Activated B cell treated with CpG ODN at 0.5 μM for 24 hours (primary cell): ENCODE measurements at regions not wholly inside any gene's neighbourhood (a gene's known extent, or its start where the extent isn't known, plus 50 kb on each side); places are given as distances from the start of the nearest gene placed in this dataset.

Experiments used
- ATAC-seq: fragments of 200-7000 bp; cut with Tn5 transposase; one replicate; pipeline ENCODE4 v1.10.0; 2021; ENCODE audit warnings: low read depth, mild to moderate bottlenecking, moderate library complexity
- CTCF ChIA-PET: fragments of 350-600 bp; sonication (Branson Sonifier 250); formaldehyde crosslinking; loops from one replicate; lab custom pipeline; 2021; ENCODE audit warnings: antibody characterized with exemption; lab: Charles Lee
- POLR2A ChIA-PET: fragments of 350-600 bp; sonication (Branson Sonifier 250); formaldehyde crosslinking; loops from one replicate; lab custom pipeline; 2021; ENCODE audit warnings: antibody characterized with exemption; lab: Charles Lee
- DNase-seq: peaks from one replicate; pipeline ENCODE4 v3.0.0; 2022
- H3K27ac Mint-ChIP-seq: one replicate; pipeline ENCODE4 v1.8.0; 2020; ENCODE audit warnings: mixed read lengths
- H3K27me3 Mint-ChIP-seq: one replicate; pipeline ENCODE4 v1.8.0; 2021; ENCODE audit warnings: mixed read lengths
- H3K36me3 Mint-ChIP-seq: one replicate; pipeline ENCODE4 v1.8.0; 2021; ENCODE audit warnings: low read depth, mixed read lengths
- H3K4me1 Mint-ChIP-seq: one replicate; pipeline ENCODE4 v1.8.0; 2021; ENCODE audit warnings: mixed read lengths
- H3K4me3 Mint-ChIP-seq: one replicate; pipeline ENCODE4 v1.8.0; 2020; ENCODE audit warnings: mild to moderate bottlenecking, mixed read lengths
- H3K9me3 Mint-ChIP-seq: one replicate; pipeline ENCODE4 v1.8.0; 2020; ENCODE audit warnings: mixed read lengths
- intact Hi-C: fragments of 100-400 bp; cut with micrococcal nuclease; formaldehyde crosslinking; loops from one replicate; pipeline ENCODE4 v1.15.1; 2024
- TF ChIP-seq, protein P1 (sequence below): fragments of 200-600 bp; IDR thresholded peaks from one replicate; pipeline ENCODE4 v1.8.0; 2022; ENCODE audit warnings: antibody characterized with exemption, mild to moderate bottlenecking

DNA sequence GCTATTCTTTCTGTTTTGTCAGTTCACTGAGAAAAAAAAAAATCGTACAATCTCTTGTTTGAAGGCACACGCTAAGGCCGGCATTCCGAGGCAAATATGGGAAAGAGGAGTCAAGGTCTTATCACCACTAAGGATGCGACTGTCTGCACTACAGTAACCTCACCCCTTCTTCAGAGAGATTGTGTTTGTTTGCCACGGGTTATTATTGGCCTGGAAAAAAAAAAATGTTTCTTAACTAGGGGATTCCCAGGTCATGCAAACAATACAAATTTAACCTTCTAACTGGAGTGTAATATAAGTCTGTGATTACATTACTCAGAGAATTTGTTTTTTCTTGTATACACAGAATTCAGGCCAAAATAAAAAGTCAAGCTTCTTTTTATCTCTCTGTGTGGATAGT lies 168.3 kb downstream of the TMA16 start:
- intact Hi-C loops, result loop anchor here (1.0 to 10.0 kb wide), 3 partner anchors 51 to 1452 kb away; partner anchors contain the start of genes TMA16 and TMEM192
- Mint-ChIP-seq H3K9me3 (peaks cover 7% of the 10 kb centered on the region), H3K4me1 (peaks cover 80% of the 10 kb centered on the region), H3K4me3 (peak overlapping the region; percentile 75), H3K36me3 (peaks cover 3% of the 10 kb centered on the region), H3K27me3 (no peaks in the 10 kb centered on the region), H3K27ac (peak overlapping the region; percentile 97)
- ChIA-PET CTCF (interaction anchor here (0.7 to 24.9 kb wide), 8 partner anchors 14 to 111 kb away, joined by 3 to 767 read pairs (median 5); no protein-coding TSS in a partner anchor), POLR2A (interaction anchor here (0.7 to 8.3 kb wide), 18 partner anchors 8 to 169 kb away, joined by 3 to 203 read pairs (median 8); partner anchors contain the start of gene TMA16)
- DNase-seq, result no peak
- ATAC-seq, result peak; percentile 47
- TF ChIP-seq, protein P1, sequence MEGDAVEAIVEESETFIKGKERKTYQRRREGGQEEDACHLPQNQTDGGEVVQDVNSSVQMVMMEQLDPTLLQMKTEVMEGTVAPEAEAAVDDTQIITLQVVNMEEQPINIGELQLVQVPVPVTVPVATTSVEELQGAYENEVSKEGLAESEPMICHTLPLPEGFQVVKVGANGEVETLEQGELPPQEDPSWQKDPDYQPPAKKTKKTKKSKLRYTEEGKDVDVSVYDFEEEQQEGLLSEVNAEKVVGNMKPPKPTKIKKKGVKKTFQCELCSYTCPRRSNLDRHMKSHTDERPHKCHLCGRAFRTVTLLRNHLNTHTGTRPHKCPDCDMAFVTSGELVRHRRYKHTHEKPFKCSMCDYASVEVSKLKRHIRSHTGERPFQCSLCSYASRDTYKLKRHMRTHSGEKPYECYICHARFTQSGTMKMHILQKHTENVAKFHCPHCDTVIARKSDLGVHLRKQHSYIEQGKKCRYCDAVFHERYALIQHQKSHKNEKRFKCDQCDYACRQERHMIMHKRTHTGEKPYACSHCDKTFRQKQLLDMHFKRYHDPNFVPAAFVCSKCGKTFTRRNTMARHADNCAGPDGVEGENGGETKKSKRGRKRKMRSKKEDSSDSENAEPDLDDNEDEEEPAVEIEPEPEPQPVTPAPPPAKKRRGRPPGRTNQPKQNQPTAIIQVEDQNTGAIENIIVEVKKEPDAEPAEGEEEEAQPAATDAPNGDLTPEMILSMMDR, result no peak

DNA sequence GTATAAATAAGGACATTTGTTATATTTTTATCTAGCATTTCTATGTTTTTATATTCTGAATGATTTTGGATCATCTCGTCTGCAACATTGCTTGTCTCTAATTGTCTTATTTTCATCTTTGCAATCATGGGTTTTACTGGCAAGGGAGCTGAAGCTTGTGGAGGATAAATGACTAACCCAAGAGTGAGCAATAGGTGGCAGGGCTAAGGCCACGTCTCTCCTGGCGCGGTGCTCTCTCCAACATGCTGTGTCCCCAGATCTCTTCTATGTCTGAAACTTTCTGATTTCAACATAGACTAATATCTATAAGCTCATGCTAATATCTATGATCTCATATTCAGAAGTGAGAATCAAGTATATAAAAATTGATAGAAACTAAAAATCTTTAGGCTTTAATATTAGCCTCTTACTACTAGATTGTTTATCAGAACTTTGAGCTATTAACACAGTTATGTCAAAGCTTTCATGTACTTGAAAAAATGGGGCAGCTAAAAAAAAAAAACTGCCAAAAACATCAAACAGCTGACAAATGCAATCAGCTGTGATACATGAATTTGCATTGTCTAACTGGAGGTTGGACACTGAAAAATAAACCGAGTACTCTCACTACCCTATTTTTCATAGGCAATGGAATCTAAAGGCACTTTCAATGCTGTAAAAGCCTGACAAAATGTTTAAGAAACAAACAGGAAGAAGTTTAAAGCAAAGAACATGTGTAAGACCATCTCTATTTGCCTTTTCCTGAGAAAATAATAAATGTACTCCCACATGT lies 169.2 kb downstream of the TMA16 start:
- ChIA-PET POLR2A (interaction anchor here (0.9 to 8.3 kb wide), 19 partner anchors 9 to 170 kb away, joined by 3 to 203 read pairs (median 8); partner anchors contain the start of gene TMA16), CTCF (interaction anchor here (0.7 to 24.9 kb wide), 13 partner anchors 10 to 112 kb away, joined by 3 to 767 read pairs (median 6); no protein-coding TSS in a partner anchor)
- intact Hi-C loops, result loop anchor here (1.0 to 10.0 kb wide), 5 partner anchors 52 to 1451 kb away; partner anchors contain the start of genes NAF1, TMA16 and TMEM192
- H3K4me1 Mint-ChIP-seq, result peaks cover 80% of the 10 kb centered on the region
- H3K9me3 Mint-ChIP-seq, result peaks cover 7% of the 10 kb centered on the region
- ATAC-seq (peak; percentile 70), DNase-seq (no peak)
- peaks cover 7% of the 10 kb centered on the region for H3K36me3 Mint-ChIP-seq
- peak overlapping the region; percentile 62 for H3K4me3 Mint-ChIP-seq
- TF ChIP-seq, protein P1, result no peak
- no peaks in the 10 kb centered on the region for H3K27me3 Mint-ChIP-seq
- peak overlapping the region; percentile 97 for H3K27ac Mint-ChIP-seq

DNA sequence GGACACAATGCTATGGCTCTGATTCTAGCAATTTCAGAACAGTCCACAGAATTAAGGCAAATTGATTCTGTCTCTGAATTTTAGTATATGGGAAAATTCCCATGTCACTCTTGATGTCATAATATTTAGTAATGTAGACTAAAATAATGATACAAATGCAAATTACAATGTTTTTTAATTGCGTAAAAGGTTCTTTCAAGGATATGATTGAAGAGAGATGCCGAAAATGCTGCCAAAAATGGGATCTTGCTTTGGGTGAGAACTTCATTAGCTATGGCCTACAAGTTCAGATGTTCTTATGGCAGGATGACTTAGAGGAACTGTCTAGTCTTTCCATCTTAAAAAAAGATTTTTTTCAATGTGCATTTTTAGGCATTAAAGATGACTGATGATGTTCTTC lies 170.6 kb downstream of the TMA16 start:
- H3K36me3 Mint-ChIP-seq, result peaks cover 5% of the 10 kb centered on the region
- H3K27ac Mint-ChIP-seq, result peak overlapping the region; percentile 95
- peaks cover 4% of the 10 kb centered on the region for H3K9me3 Mint-ChIP-seq
- no peaks in the 10 kb centered on the region for H3K27me3 Mint-ChIP-seq
- intact Hi-C loops, result loop anchor here (1.0 to 10.0 kb wide), 5 partner anchors 16 to 1662 kb away; partner anchors contain the start of genes MSMO1, NAF1 and TMEM192
- peak overlapping the region; percentile 55 for H3K4me3 Mint-ChIP-seq
- ChIA-PET POLR2A (interaction anchor here (2.9 to 8.3 kb wide), 6 partner anchors 9 to 171 kb away, joined by 15 to 203 read pairs (median 28); partner anchors contain the start of gene TMA16), CTCF (interaction anchor here (0.6 to 24.9 kb wide), 7 partner anchors 9 to 113 kb away, joined by 3 to 767 read pairs (median 10); no protein-coding TSS in a partner anchor)
- ATAC-seq (no peak), DNase-seq (no peak)
- TF ChIP-seq, protein P1, result no peak
- H3K4me1 Mint-ChIP-seq, result peaks cover 89% of the 10 kb centered on the region

DNA sequence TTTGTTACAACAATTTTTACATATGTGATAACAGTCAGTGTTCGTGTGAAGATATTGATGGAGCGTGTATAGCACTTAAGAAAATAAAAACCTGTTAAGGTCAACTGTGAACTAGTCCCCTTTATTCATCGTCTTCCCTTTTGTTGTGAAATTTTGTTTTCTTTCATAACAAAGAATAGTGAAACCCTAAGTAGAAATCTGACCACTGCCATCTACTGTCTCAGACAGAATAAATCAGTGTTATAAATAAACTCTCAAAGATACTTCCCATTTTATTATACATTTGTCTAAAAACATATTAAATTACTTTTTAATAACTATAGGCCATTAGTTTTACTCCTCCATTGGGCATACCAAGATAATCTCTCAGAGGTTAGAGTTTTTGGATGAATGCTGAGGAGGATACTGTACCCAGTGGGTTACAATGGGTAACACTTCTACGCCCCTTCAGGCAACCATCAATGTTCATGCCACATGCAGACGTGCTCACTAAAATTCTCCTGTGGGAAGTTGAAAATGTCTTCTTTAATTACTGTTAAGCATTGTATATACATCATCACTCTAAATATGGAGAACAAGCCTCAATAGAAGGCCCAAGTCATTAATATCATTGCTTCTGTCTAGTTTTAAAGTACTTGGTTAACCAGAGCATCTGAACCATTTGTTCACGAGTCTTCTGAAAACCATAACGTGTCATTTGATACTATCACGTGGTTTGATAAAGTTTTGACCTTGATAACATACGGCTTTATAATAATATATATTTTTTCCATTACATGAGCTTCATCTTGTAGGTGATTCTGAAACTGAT lies 171.2 kb downstream of the TMA16 start:
- intact Hi-C loops, result loop anchor here (1.0 to 10.0 kb wide), 6 partner anchors 9 to 1662 kb away; partner anchors contain the start of genes MSMO1, NAF1 and TMEM192
- ATAC-seq, result peak; percentile 25
- H3K27ac Mint-ChIP-seq, result peak overlapping the region; percentile 95
- H3K4me1 Mint-ChIP-seq, result peaks cover 89% of the 10 kb centered on the region
- peaks cover 4% of the 10 kb centered on the region for H3K9me3 Mint-ChIP-seq
- H3K36me3 Mint-ChIP-seq, result peaks cover 5% of the 10 kb centered on the region
- ChIA-PET CTCF (interaction anchor here (1.0 to 24.9 kb wide), 8 partner anchors 12 to 114 kb away, joined by 4 to 767 read pairs (median 19); no protein-coding TSS in a partner anchor), POLR2A (interaction anchor here (1.0 to 8.3 kb wide), 13 partner anchors 8 to 172 kb away, joined by 3 to 203 read pairs (median 5); partner anchors contain the start of gene TMA16)
- no peaks in the 10 kb centered on the region for H3K27me3 Mint-ChIP-seq
- TF ChIP-seq, protein P1, result no peak
- DNase-seq, result no peak
- H3K4me3 Mint-ChIP-seq, result peak overlapping the region; percentile 55
